OCI-LY1 (cell line): ENCODE measurements at regions not wholly inside any gene's neighbourhood (a gene's known extent, or its start where the extent isn't known, plus 50 kb on each side); places are given as distances from the start of the nearest gene placed in this dataset.

Experiments
- CTCF ChIP-seq: fragments of 200-600 bp; sonication (generic), shearing (Covaris generic); IDR thresholded peaks from 2 replicates; pipeline ENCODE4 v1.5.1; 2017; ENCODE audit warnings: mild to moderate bottlenecking, antibody characterized with exemption, low read length, moderate library complexity, mixed read lengths
- EZH2 ChIP-seq: fragments of 200-600 bp; sonication (generic), shearing (Covaris generic); IDR thresholded peaks from 2 replicates; pipeline ENCODE4 v1.8.0; 2017; ENCODE audit warnings: borderline replicate concordance, mixed run types, mild to moderate bottlenecking, antibody characterized with exemption, low read length, moderate library complexity, mixed read lengths

DNA sequence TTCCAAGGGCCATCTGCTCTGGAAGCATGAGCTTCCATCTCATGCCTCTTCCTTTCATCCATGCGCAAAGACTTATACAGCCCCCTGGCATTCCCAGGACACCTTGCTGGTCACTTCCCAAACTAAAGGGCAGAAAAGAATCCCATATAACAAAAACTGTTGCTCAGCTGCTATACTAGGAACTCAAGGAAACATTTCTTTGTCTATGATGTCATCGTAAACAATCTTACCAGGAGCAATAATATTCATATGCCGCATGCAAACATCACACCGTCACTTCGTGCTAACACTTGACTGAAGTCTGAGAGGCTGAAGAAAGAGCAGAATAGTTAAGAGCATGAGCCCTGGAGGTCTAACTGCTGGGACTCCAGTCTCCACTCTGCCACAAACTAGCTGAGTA is 50.5 kb upstream of the CDKN3 start:
- TF ChIP-seq CTCF (no peak), EZH2 (no peak)
